ENCODE measurements at regions not wholly inside any gene's neighbourhood (a gene's known extent, or its start where the extent isn't known, plus 50 kb on each side); places are given as distances from the start of the nearest gene placed in this dataset.
"Not testable (repeated sequence)": the region's sequence is repeated elsewhere in the genome, so short reads cannot be mapped to it uniquely, and the experiment has no call there.

DNA sequence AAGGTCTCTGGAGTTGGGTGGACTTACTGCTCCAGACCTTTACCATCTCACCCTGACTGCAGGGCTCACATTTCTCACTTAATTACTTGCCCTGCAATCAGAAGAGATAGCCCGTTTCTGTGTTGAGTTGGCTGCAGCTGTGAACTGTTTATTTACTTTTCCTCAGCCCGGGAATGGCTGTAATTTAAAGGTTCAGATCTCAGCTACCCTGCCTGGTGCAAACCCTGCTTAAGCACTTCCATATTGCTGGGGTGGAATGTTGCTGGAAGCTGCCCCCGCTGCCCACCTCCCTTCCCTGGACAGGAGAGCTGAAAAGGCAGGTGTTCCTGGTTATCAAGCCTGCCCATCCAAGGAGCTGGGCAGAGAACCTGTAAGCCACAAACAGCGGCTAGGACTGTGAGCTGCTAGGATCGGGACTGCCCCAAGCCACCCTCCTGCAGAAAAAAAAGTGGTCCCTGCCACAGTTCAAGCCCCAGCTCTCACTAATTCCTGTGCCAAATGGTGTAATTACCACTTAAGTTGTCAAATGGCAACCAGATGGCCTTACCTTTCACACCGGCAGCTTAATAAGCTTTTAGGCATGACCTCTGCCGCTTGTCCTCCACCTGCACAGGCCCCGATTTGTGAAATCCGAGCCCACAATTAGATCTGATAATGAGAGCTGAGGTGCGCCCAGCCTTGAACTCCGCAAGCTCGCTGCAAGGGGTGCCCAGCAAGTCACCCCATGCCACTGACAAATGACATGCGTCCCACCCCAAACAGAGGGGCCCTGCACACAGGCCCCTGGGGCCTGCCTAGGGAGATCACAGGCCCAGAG lies 269.8 kb downstream of the C16orf95 start:
- Histone ChIP-seq H3K9me3 (no peaks in the 10 kb centered on the region), H3K36me3 (no peaks in the 10 kb centered on the region), H3K4me1 (peaks cover 5% of the 10 kb centered on the region), H3K27me3 (peaks cover 29% of the 10 kb centered on the region), H3K27ac (no peak overlapping the region), H3K4me3 (no peak overlapping the region)
- intact Hi-C loops (cut with DNase I), result no loop called here
- TF ChIP-seq, protein P1, sequence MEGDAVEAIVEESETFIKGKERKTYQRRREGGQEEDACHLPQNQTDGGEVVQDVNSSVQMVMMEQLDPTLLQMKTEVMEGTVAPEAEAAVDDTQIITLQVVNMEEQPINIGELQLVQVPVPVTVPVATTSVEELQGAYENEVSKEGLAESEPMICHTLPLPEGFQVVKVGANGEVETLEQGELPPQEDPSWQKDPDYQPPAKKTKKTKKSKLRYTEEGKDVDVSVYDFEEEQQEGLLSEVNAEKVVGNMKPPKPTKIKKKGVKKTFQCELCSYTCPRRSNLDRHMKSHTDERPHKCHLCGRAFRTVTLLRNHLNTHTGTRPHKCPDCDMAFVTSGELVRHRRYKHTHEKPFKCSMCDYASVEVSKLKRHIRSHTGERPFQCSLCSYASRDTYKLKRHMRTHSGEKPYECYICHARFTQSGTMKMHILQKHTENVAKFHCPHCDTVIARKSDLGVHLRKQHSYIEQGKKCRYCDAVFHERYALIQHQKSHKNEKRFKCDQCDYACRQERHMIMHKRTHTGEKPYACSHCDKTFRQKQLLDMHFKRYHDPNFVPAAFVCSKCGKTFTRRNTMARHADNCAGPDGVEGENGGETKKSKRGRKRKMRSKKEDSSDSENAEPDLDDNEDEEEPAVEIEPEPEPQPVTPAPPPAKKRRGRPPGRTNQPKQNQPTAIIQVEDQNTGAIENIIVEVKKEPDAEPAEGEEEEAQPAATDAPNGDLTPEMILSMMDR (IDR thresholded peaks at IDR 0.05), result no peak
- DNase-seq (no peak), ATAC-seq (no peak)

DNA sequence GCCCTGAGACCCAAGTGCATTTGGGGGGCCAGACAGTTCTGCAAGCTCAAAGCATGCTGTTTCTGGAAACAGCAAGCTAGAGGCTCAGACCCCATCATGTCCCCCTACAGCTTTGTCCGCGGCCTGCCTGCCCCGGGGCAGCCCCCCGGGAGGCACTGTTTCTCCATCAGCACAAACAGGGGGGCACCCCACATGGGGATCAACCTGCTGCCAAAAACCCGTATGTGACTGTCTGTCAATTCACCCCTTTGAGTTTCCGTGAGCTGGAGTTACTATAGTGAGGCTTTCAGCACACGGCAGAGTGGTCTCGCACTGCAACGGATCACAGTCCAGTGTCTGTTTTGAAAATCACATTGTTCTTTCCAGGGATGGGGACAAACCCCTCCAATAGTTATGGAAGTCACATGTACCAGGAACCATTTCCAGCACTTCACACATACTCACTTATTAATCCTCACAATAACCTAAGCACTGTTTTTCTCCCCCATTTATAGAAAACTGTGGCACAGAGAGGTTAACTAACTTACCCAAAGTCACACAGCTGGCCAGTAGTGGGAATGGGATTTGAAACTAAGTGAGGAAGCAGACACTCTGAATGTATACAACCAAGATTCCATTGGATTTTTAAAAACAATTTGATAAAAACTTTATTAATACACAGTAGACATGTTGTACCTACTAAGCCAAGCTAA lies 269.0 kb downstream of the C16orf95 start:
- no peak overlapping the region for H3K27ac ChIP-seq
- no peaks in the 10 kb centered on the region for H3K9me3 ChIP-seq
- ATAC-seq, result no peak
- peaks cover 27% of the 10 kb centered on the region for H3K27me3 ChIP-seq
- H3K4me1 ChIP-seq, result peaks cover 5% of the 10 kb centered on the region
- TF ChIP-seq, protein P1 (IDR thresholded peaks at IDR 0.05), result no peak
- H3K4me3 ChIP-seq, result no peak overlapping the region
- no peak for DNase-seq
- no peaks in the 10 kb centered on the region for H3K36me3 ChIP-seq
- intact Hi-C loops (cut with DNase I), result no loop called here

DNA sequence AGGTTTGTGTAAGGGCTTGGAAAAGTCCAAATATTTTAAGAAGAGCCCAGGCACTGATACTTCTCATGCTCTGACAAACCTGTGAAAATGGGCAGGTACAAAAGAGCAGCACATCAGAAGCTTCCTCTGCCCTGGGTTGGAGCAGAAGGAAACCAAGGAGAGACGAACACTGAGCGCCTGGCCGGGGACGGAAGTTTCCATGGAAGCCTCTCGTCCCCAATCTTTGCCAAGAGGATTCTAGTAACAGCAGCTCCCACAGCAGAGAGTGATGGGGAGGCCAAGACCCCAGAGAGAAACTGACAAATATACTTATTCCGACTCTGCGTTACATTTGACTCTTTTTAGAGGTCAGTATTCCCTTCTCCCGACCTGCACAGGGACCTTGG lies 268.5 kb downstream of the C16orf95 start:
- intact Hi-C loops (cut with DNase I), result no loop called here
- no peak overlapping the region for H3K27ac ChIP-seq
- peaks cover 32% of the 10 kb centered on the region for H3K27me3 ChIP-seq
- TF ChIP-seq, protein P1 (IDR thresholded peaks at IDR 0.05), result no peak
- H3K4me1 ChIP-seq, result no peaks in the 10 kb centered on the region
- ATAC-seq (no peak), DNase-seq (no peak)
- no peaks in the 10 kb centered on the region for H3K9me3 ChIP-seq
- no peaks in the 10 kb centered on the region for H3K36me3 ChIP-seq
- H3K4me3 ChIP-seq, result no peak overlapping the region

DNA sequence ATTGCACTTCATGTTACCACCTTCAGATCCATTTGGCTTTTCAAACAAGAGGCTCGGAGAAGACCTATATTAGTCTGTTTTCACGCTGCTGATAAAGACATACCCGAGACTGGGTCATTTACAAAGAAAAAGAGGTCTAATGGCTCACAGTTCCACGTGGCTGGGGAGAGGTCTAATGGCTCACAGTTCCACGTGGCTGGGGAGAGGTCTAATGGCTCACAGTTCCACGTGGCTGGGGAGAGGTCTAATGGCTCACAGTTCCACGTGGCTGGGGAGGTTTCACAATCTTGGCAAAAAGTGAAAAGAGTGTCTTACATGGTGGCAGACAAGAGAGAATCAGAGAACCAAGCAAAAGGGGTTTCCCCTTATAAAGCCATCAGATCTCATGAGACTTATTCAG lies 268.0 kb downstream of the C16orf95 start:
- H3K9me3 ChIP-seq; H3K27ac ChIP-seq; H3K4me1 ChIP-seq; intact Hi-C loops (cut with DNase I); DNase-seq; H3K36me3 ChIP-seq; ATAC-seq; H3K4me3 ChIP-seq: not testable (repeated sequence)
- peaks cover 33% of the 10 kb centered on the region for H3K27me3 ChIP-seq

- Histone ChIP-seq H3K9me3 (no peaks in the 10 kb centered on the region), H3K27ac (no peak overlapping the region), H3K4me3 (no peak overlapping the region), H3K27me3 (peaks cover 33% of the 10 kb centered on the region), H3K36me3 (no peaks in the 10 kb centered on the region), H3K4me1 (no peaks in the 10 kb centered on the region)
- no peak for DNase-seq
- ATAC-seq, result no peak
- TF ChIP-seq, protein P1 (IDR thresholded peaks at IDR 0.05), result no peak
- intact Hi-C loops (cut with DNase I), result no loop called here
Measured at GRCh38 chr16:87050142-87050541, 267.1 kb downstream of the C16orf95 start.

Data from upper lobe of right lung (tissue), 1 donor.